BE2C (cell line): ENCODE measurements at regions not wholly inside any gene's neighbourhood (a gene's known extent, or its start where the extent isn't known, plus 50 kb on each side); places are given as distances from the start of the nearest gene placed in this dataset.
A peak's percentile ranks its signal among the peaks of the same experiment; 100 is the strongest.

Source experiments
- DNase-seq: peaks from one replicate; pipeline ENCODE4 v3.0.0-alpha.2; 2020
- H3K27me3 ChIP-seq: fragments of 250-450 bp; sonication (Bioruptor Pico); 2 replicates; pipeline ENCODE4 v1.5.1; 2020; ENCODE audit warnings: mild to moderate bottlenecking
- H3K36me3 ChIP-seq: fragments of 250-450 bp; sonication (Bioruptor Pico); 2 replicates; pipeline ENCODE4 v1.5.1; 2020; ENCODE audit warnings: mild to moderate bottlenecking
- H3K4me1 ChIP-seq: fragments of 250-450 bp; sonication (Bioruptor Pico); 2 replicates; pipeline ENCODE4 v1.5.1; 2020
- H3K4me3 ChIP-seq: 2 replicates; pipeline ENCODE4 v1.5.1; 2011; ENCODE audit warnings: low read depth, low read length
- H3K9me3 ChIP-seq: fragments of 250-450 bp; sonication (Bioruptor Pico); 2 replicates; pipeline ENCODE4 v1.5.1; 2020
- CTCF ChIP-seq: IDR thresholded peaks from 2 replicates; pipeline ENCODE4 v1.5.1; 2012; ENCODE audit warnings: mild to moderate bottlenecking, low read depth, low read length

- no peaks in the 10 kb centered on the region for H3K9me3 ChIP-seq
- TF ChIP-seq CTCF, result no peak
- H3K27me3 ChIP-seq, result no peaks in the 10 kb centered on the region
- no peak overlapping the region for H3K4me3 ChIP-seq
- DNase-seq, result no peak
- H3K36me3 ChIP-seq, result no peaks in the 10 kb centered on the region
- H3K4me1 ChIP-seq, result no peaks in the 10 kb centered on the region
Observed at GRCh38 chr2:225893151-225893550, 493.6 kb downstream of the NYAP2 start.

GRCh38 chr2:225891771-225892170, 492.3 kb downstream of the NYAP2 start:
- H3K9me3 ChIP-seq, result no peaks in the 10 kb centered on the region

GRCh38 chr2:225891013-225891412, 491.5 kb downstream of the NYAP2 start:
- no peak overlapping the region for H3K4me3 ChIP-seq
- no peak for DNase-seq
- H3K9me3 ChIP-seq, result no peaks in the 10 kb centered on the region
- H3K36me3 ChIP-seq, result no peaks in the 10 kb centered on the region
- TF ChIP-seq CTCF, result no peak
- no peaks in the 10 kb centered on the region for H3K27me3 ChIP-seq
- no peaks in the 10 kb centered on the region for H3K4me1 ChIP-seq

More at GRCh38 chr2:225891771-225892170, 492.3 kb downstream of the NYAP2 start:
- no peak for TF ChIP-seq CTCF
- H3K27me3 ChIP-seq, result no peaks in the 10 kb centered on the region
- no peaks in the 10 kb centered on the region for H3K4me1 ChIP-seq
- no peaks in the 10 kb centered on the region for H3K36me3 ChIP-seq
- H3K4me3 ChIP-seq, result no peak overlapping the region
- DNase-seq, result no peak

GRCh38 chr2:225889452-225889851, 489.9 kb downstream of the NYAP2 start:
- H3K36me3 ChIP-seq, result no peaks in the 10 kb centered on the region
- TF ChIP-seq CTCF, result peak; percentile 66
- H3K4me1 ChIP-seq, result no peaks in the 10 kb centered on the region
- H3K27me3 ChIP-seq, result no peaks in the 10 kb centered on the region
- no peaks in the 10 kb centered on the region for H3K9me3 ChIP-seq
- peak; percentile 6 for DNase-seq
- no peak overlapping the region for H3K4me3 ChIP-seq

- no peaks in the 10 kb centered on the region for H3K4me1 ChIP-seq
- H3K9me3 ChIP-seq, result no peaks in the 10 kb centered on the region
- TF ChIP-seq CTCF, result no peak
- H3K4me3 ChIP-seq, result no peak overlapping the region
- no peak for DNase-seq
- no peaks in the 10 kb centered on the region for H3K27me3 ChIP-seq
- H3K36me3 ChIP-seq, result no peaks in the 10 kb centered on the region
Observed at GRCh38 chr2:225867071-225867470, 467.6 kb downstream of the NYAP2 start.

GRCh38 chr2:225865468-225865867, 466.0 kb downstream of the NYAP2 start:
- no peak for TF ChIP-seq CTCF
- Histone ChIP-seq H3K36me3 (no peaks in the 10 kb centered on the region), H3K27me3 (no peaks in the 10 kb centered on the region), H3K4me3 (no peak overlapping the region), H3K9me3 (no peaks in the 10 kb centered on the region), H3K4me1 (no peaks in the 10 kb centered on the region)
- DNase-seq, result no peak
